GM19023 (cell line): ENCODE measurements at regions not wholly inside any gene's neighbourhood (a gene's known extent, or its start where the extent isn't known, plus 50 kb on each side); places are given as distances from the start of the nearest gene placed in this dataset.
"Not testable (repeated sequence)": the region's sequence is repeated elsewhere in the genome, so short reads cannot be mapped to it uniquely, and the experiment has no call there.

ENCODE experiments used
- ATAC-seq: cut with Tn5 transposase; IDR thresholded peaks from one replicate; pipeline ENCODE4 v1.9.1; 2021; ENCODE audit warnings: mild to moderate bottlenecking, moderate library complexity; ENCODE audit not compliant: unreplicated experiment

GRCh38 chr20:53776858-53777257, 183.2 kb upstream of the ZNF217 start:
- ATAC-seq: no peak

- ATAC-seq: no peak
Measured at GRCh38 chr20:53774461-53775203, 181.0 kb upstream of the ZNF217 start.

GRCh38 chr20:53773792-53774401, 180.3 kb upstream of the ZNF217 start:
- no peak for ATAC-seq

GRCh38 chr20:53773066-53773791, 179.6 kb upstream of the ZNF217 start:
- not testable (repeated sequence) for ATAC-seq

GRCh38 chr20:53769041-53769440, 175.4 kb upstream of the ZNF217 start:
- no peak for ATAC-seq

GRCh38 chr20:53768329-53768728, 174.7 kb upstream of the ZNF217 start:
- ATAC-seq: no peak

GRCh38 chr20:53767206-53767930, 173.7 kb upstream of the ZNF217 start:
- ATAC-seq: no peak

DNA sequence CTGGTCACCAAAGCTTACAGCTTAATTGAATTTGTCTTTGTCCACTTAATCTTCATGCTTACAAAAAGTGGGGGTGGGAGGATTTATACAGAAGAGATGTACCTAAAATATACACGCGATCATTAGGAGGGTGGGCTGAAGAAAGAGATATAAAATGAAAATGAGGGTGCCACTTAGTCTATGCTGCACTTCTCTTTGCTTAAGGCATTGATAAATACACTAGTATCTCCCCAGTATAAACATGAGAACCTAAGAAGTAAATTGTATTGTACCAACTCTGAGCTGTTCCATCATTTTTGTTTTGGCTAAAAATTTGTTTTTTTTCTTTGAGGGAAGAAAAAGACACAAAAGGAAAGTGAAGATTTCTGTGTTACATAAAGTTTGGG, 170.8 kb upstream of the ZNF217 start:
- ATAC-seq: no peak

GRCh38 chr20:53763707-53764414, 170.2 kb upstream of the ZNF217 start:
- no peak for ATAC-seq

DNA sequence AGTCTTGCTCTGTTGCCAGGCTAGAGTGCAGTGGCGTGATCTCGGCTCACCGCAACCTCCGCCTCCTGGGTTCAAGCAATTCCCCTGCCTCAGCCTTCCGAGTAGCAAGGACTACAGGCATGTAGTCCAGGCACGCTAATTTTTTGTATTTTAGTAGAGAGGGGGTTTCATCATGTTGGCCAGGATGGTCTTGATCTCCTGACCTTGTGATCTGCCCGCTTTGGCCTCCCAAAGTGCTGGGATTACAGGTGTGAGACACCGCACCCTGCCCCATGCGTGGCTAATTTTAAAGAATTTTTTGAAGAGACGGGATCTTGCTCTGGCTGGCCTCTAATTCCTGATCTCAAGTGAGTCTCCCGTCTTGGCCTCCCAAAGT, 168.8 kb upstream of the ZNF217 start:
- not testable (repeated sequence) for ATAC-seq

DNA sequence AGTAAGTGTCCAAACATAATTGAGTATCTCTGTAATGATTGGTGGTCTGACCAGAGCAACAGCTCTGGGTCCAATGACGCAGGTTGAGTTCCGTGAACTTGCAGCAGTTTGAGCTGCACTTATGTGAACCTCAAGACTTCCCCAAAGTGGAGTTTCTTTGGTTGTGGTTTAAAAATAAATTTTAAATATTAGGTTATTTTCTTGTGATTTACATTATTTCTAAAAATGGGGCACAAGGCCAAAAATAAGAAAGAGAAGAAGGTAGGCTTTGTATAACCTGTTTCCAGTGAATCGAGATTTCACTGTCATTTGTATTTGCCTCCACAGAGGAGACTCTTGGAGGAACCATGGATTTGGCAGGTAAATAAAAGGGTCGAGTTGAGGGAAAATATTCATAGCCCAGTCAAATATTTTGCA, 166.4 kb upstream of the ZNF217 start:
- no peak for ATAC-seq

- no peak for ATAC-seq
Measured at GRCh38 chr20:53757472-53757913, 163.9 kb upstream of the ZNF217 start.

GRCh38 chr20:53755733-53756531, 162.3 kb upstream of the ZNF217 start:
- no peak for ATAC-seq

DNA sequence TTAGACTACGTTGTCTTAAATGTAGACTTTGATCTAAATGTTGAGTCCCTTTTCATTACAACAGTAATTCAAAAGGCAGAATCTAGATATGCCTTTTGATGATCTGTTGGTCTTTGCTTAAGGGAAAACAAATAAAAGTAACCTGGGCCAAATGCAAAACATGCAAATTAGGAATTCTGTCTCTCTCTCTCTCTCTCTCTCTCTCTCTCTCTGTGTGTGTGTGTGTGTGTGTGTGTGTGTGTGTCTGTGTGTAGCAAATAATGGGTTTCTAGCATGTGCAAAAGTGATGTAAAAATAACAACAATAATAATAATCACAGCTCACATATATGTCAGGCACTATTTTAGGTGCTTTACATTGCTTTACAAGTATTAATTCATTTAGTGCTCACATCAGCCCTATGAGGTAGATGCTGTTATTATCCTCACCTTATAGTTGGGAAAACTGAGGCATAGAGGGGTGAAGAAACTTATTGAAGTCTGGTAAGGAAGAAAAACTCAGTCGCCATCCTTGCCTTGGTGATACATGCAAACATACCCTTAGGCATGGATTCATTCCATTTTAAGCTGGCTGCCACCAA, 160.3 kb upstream of the ZNF217 start:
- no peak for ATAC-seq

GRCh38 chr20:53752971-53753879, 159.6 kb upstream of the ZNF217 start:
- no peak for ATAC-seq

DNA sequence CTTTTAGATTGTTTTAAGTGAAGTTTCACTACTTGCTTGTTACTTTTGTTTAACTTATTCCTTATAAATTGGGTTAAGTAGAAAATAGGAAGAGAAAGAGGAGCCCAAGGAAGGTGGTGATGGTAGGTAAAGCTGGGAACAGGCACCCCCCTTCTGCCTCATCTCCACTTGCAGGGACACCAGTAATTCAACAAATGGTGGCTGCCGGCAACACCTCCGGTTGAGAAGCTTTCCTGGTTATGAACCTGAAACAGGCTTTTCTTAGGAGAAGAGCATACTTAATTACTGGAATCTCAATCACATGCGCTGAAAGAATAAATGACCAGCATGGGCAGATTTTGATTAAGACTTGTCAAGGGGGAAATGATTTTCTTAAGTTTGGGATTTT, 158.9 kb upstream of the ZNF217 start:
- no peak for ATAC-seq

- ATAC-seq: no peak
Measured at GRCh38 chr20:53751620-53752318, 158.1 kb upstream of the ZNF217 start.
